ENCODE measurements at regions not wholly inside any gene's neighbourhood (a gene's known extent, or its start where the extent isn't known, plus 50 kb on each side); places are given as distances from the start of the nearest gene placed in this dataset.

- FAIRE-seq: no peak
Measured at GRCh38 chr3:177517906-177518305, 320.6 kb upstream of the TBL1XR1 start.

DNA sequence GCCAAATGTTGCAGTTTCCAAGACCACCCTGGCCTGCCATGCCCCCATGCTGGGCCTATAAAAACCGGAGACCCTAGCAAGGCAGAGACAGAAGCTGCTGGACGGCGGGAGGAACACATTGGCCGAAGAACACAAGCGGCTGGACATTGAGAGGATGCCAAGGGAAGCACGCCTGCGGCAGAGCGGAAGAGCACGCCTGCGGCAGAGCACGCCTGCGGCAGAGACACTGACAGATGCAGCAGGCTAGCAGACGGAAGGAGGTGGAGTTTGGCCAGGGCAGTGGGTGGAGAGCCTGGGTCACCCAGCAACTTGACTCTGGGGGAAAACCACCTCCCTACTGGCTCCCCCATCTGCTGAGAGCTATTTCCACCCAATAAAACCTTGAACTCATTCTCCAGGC is 322.3 kb upstream of the TBL1XR1 start:
- no peak for FAIRE-seq

DNA sequence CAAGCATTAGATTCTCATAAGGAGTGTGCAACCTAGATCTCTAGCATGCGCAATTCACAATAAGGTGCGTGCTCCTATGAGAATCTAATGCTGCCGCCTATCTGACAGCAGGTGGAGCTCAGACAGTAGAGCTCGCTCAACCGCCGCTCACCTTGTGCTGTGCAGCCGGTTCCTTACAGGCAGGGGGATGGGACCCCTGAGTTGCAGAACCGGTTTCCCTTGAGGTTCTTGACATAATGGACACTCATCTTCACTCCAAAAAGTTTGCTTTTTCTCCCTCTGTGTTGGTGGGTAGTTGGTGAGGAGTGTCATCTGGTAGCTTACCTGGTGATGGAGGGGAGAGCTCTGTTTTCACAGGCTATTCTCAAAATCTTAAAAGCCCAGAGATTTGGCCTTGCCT is 324.0 kb upstream of the TBL1XR1 start:
- FAIRE-seq: no peak

DNA sequence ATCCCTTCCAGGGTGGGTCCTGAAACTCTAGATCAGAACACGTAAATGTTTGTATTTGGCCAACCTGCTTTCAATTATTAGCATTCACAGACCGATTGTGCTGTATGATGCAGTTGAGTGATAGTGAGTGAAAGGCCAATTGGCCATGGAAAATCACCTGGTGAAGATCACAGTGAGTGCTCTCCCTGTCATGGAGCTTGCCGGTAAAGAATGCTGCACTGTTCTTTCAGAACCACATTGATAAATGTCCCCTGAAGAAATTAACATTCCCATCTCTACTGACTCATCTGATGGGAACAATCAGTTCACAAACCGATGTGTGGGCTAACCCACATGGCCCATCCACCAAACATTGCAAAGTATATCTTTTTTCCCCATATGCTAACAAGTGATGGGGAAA is 324.8 kb upstream of the TBL1XR1 start:
- FAIRE-seq: no peak

- no peak for FAIRE-seq
Measured at GRCh38 chr3:177523067-177523675, 325.9 kb upstream of the TBL1XR1 start.

GRCh38 chr3:177523872-177524438 is 326.7 kb upstream of the TBL1XR1 start:
- FAIRE-seq: no peak

- no peak for FAIRE-seq
Measured at GRCh38 chr3:177524742-177525141, 327.5 kb upstream of the TBL1XR1 start.

DNA sequence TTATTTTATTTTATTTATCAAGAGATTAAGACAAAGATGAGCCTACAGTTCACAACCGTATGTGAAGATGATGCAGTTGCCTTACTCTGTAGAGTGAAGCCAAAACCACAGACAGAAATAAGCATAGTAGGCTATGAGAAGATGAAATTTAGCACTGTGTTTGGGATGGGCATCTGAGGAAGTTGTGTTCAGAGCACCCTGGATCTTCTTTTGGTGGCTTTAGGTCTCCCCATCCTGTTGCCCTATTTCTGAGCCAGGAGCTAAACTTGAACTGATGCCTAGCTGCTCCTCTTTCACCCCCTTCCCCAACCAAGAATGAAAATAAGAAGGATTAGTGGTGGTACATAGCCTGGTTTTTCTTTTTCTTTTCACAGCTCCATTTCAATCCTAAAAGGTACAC is 328.1 kb upstream of the TBL1XR1 start:
- FAIRE-seq: no peak

GRCh38 chr3:177525987-177526712 is 328.9 kb upstream of the TBL1XR1 start:
- FAIRE-seq: no peak

- FAIRE-seq: no peak
Measured at GRCh38 chr3:177527182-177527581, 329.9 kb upstream of the TBL1XR1 start.

DNA sequence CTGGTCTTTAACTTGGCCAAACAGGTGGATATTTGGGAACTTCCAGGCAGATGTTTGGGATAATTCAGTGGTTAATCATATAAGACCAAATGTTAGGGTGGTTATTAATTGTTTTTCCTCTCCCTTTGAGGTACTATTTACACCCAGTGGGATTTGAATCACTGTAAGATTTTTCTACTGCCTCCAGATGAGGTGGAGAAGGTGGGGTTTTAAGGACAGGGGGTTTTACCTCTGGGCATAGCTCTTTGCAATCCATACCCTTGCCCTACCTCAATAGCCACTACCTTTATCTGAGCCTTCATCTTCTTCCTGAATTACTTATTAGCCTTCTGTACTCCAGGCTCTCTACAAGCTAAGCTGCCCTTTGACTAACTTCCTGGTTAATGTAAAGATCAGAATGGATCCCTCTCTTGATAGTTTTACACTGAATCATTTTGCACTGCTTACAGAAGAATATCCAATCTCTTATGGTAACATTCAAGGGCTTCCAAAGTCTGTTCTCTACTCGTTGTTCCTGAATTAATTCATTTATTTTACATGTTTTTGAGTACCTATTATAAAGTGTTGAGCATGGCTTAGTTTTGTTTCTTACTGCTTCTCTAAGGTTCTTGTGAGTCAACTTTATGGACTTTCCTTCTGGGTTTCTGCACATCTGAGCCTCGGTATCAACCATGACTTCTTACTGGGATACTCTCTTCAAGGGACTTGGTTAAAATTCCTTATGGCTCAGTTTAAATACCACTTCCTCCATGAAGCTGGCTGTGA is 331.2 kb upstream of the TBL1XR1 start:
- no peak for FAIRE-seq

DNA sequence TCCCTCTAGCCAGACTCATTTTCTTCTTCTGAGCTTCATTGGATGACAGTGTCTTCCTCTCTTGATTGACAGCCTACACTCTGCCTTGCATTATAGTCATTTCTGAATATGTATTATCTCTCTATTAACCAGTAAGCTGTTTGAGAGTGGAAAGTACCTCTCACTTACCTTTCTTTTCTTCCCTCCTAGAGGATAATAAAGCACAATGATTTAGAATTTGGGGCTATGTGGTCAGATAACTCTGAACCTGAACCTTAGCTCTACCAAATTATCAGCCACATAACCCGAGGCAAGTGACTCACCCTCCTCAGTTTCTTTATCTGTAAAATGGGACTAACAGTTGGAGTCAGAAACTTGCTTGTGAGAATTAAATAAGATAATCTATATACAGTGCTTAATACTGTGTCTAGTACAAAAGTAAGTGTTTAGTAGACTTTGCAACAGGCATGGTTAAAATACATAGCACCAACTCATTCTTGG is 331.8 kb upstream of the TBL1XR1 start:
- no peak for FAIRE-seq

DNA sequence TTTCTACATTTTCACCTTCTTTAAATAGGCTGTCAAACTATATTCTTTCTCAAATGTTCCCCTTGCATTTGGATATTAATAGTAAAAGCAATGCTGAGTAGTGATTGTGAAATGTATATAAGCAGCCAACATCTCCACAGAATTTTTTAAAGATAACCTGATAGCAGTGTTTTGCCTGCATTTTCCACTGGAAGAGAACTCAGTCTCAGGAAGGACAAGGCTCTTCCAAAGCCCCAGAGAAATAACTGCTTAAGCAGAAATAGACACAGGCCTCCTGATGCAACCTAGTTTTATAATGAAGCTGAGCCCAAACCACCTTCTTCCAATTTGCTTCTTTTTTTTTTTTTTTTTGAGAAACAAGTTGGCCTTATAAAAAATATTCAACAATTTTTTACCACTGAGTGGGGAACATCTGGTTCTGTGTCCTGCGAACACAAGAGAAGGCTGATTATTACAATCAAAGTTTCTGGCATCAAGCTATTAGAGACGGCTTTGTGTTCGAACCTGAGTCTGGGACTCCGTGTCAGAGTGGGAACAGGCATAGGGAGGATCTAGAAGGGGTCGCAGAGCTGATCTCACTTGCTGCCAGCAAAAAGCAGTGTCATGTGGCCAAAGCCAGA is 332.5 kb upstream of the TBL1XR1 start:
- no peak for FAIRE-seq

DNA sequence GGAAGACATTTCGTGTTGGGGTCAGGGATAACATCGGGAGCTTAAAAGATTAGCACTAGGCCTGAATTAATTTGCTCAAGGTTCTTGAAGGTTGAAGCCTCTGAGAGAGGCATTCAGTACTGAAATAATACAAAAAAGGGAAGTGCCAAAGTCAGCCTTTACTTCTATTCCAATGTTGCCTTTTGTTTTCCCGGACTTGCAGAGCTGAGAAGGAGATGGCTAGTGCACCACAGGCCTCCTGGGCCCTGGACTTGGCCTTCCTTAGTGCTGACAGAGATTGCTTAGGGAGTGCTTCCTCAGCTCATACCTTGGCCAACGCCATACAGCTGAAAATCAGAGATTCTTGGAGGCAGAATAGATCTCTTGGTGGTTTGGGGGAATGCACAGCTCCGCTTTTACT is 333.6 kb upstream of the TBL1XR1 start:
- FAIRE-seq: no peak

DNA sequence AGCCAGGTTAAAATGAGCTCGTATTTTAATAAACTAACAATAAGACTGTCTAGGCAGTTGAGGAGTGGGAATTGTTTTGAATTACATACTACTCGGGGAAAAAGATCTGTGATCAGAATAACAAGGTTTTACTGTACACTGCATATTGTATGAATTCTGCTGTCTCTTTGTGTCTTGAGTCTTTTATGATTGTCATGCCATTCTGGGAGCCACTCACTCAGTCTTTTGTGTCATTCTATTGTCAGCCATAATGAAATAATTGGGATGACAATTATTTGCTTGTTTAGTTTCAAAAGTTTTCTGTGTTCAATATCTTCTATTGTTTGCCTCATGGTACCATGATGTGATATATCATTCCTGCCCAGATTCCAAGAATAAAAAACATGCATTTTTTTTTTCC is 339.6 kb upstream of the TBL1XR1 start:
- FAIRE-seq: no peak

DNA sequence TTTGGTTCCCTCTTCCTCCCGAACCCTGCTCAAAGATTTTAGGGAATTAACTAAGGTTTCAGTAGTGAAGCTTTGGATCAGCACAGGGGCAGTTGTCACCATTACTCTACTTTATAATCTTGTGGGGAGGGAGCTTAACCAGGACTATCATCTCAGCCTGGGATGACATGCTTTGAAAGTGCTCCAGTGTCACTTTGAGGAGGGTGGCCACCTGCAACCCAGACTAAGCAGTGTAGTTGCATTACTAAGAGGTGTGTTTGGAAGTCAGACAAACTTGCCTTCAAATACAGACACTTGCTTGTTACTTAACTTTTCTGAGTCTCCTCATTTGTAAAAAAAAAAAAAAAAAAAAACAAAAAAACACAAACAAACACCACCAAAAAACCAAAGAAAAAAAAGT is 340.3 kb upstream of the TBL1XR1 start:
- no peak for FAIRE-seq

- no peak for FAIRE-seq
Measured at GRCh38 chr3:177538048-177538749, 340.9 kb upstream of the TBL1XR1 start.

DNA sequence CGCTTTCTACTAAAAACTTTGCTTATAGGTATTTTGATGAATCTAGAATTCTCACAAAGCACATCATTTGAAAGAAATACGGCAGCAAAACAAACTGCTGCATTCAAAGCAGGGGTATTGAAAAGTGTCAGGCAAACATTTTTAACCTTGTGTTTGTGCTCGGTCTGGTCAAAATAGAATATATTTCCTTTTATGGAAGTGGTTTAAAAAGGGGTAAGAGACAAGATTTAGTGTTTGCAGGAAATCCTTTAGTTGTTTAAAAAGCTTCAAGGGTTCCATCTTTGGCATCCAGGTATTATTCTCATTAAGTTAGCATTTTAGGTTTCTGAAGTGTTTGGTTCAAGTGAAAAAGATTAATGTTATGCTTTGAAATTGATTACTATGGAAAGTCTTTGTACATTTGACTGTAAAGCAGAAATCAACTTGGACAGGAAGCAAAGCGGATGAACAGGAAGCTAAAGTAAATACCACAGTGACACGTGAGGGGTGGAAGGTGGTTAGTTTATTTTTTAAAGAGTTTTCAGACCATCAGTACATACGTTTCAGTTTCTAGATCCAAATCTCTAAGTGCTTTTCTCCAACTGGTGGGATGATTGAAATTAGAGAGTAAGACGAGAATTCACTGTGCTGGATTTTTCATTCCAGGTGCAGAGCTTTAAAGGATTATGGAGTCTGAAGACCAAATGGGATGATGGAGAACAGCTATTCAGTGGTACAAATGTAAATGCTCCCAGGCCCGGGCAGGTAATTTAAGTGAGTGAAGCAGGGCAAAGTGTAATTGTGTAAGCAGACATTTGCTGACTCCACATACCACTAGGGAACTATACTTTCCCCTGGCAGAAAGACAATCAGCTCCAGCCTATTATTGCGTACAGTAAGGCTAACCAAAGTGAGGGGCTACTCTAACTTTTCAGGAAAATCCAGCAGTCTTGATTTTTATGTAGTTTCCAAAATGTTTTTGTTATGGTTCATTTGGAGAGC is 341.8 kb upstream of the TBL1XR1 start:
- FAIRE-seq: no peak

- no peak for FAIRE-seq
Measured at GRCh38 chr3:177541541-177541940, 344.3 kb upstream of the TBL1XR1 start.

GRCh38 chr3:177545964-177546363 is 348.7 kb upstream of the TBL1XR1 start:
- FAIRE-seq: no peak

- no peak for FAIRE-seq
Measured at GRCh38 chr3:177547711-177548350, 350.5 kb upstream of the TBL1XR1 start.
